HFFc6 (cell line): ENCODE measurements at regions not wholly inside any gene's neighbourhood (a gene's known extent, or its start where the extent isn't known, plus 50 kb on each side); places are given as distances from the start of the nearest gene placed in this dataset.

Source experiments
- DNase-seq: peaks from one replicate; pipeline ENCODE4 v3.0.0-alpha.2; 2018
- H3K27ac Mint-ChIP-seq: 2 replicates; pipeline ENCODE4 v1.8.0; 2020; ENCODE audit warnings: mild to moderate bottlenecking, mixed read lengths
- H3K27me3 Mint-ChIP-seq: 2 replicates; pipeline ENCODE4 v1.8.0; 2021; ENCODE audit warnings: mild to moderate bottlenecking, moderate library complexity, mixed read lengths; ENCODE audit not compliant: insufficient read depth
- H3K36me3 Mint-ChIP-seq: 2 replicates; pipeline ENCODE4 v1.8.0; 2021; ENCODE audit warnings: low read depth, mixed read lengths
- H3K4me1 Mint-ChIP-seq: 2 replicates; pipeline ENCODE4 v1.8.0; 2020; ENCODE audit warnings: low read depth, mixed read lengths
- H3K4me3 Mint-ChIP-seq: 2 replicates; pipeline ENCODE4 v1.8.0; 2020; ENCODE audit warnings: mild to moderate bottlenecking, moderate library complexity, mixed read lengths
- H3K9me3 Mint-ChIP-seq: 2 replicates; pipeline ENCODE4 v1.8.0; 2020; ENCODE audit warnings: mild to moderate bottlenecking, mixed read lengths
- CTCF ChIP-seq: fragments of 200-600 bp; sonication (generic); IDR thresholded peaks from 2 replicates; pipeline ENCODE4 v1.5.0; 2021; ENCODE audit warnings: antibody characterized with exemption, mild to moderate bottlenecking

GRCh38 chr7:42527004-42527403 is 290.0 kb upstream of the GLI3 start:
- TF ChIP-seq CTCF: no peak
- Mint-ChIP-seq H3K27me3 (no peaks in the 10 kb centered on the region), H3K27ac (no peak overlapping the region), H3K9me3 (peaks cover 34% of the 10 kb centered on the region), H3K4me1 (no peaks in the 10 kb centered on the region), H3K4me3 (no peak overlapping the region), H3K36me3 (no peaks in the 10 kb centered on the region)
- no peak for DNase-seq

- H3K4me3 Mint-ChIP-seq: no peak overlapping the region
- H3K27me3 Mint-ChIP-seq: peaks cover 6% of the 10 kb centered on the region; the same call in 1 of the 2 replicates
- no peak for TF ChIP-seq CTCF
- no peak overlapping the region for H3K27ac Mint-ChIP-seq
- H3K9me3 Mint-ChIP-seq: peaks cover 17% of the 10 kb centered on the region
- no peak for DNase-seq
- no peaks in the 10 kb centered on the region for H3K4me1 Mint-ChIP-seq
- H3K36me3 Mint-ChIP-seq: no peaks in the 10 kb centered on the region
Observed at GRCh38 chr7:42522227-42522991, 285.4 kb upstream of the GLI3 start.

DNA sequence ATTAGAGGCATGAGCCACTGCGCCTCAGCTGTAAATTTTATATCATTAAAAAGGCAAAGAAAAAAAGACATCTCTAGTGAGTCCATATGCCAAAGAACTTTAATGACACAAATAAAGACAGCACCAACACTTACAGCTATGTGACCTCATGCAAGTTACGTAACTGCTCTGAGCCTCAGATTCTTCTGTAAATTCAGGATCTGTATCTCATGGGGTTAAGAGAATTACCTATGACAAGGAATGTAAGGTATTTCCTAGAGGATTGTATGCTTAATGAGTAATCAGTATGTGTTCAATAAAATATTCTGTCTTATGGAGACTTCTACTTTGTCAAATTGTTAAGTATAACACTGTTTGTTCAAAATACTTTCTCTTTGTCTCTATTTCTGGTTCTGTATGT is 274.0 kb upstream of the GLI3 start:
- H3K36me3 Mint-ChIP-seq: no peaks in the 10 kb centered on the region
- TF ChIP-seq CTCF: no peak
- DNase-seq: no peak
- H3K27ac Mint-ChIP-seq: no peak overlapping the region
- H3K9me3 Mint-ChIP-seq: no peaks in the 10 kb centered on the region
- peaks cover 1% of the 10 kb centered on the region; the same call in 1 of the 2 replicates for H3K27me3 Mint-ChIP-seq
- no peaks in the 10 kb centered on the region for H3K4me1 Mint-ChIP-seq
- no peak overlapping the region for H3K4me3 Mint-ChIP-seq

DNA sequence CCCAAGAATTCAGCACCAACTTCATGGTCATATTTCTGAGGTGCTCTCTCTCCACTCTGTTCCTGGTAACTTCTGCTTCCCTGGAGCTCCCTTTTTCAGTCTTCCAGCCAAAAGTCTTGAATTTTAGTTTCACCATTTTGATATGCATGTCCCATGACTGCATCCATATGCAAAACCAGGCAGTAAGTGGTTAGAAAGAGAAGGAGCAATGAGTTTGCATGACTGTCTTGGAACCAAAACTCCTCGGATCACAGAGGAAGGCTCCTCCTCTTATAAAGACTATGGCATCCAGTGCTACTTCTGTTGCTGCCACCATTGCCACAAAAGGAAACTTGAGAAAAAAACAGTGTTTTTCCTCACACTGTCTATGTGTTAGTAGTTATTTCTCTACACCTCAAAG is 269.1 kb upstream of the GLI3 start:
- Mint-ChIP-seq H3K27ac (no peak overlapping the region), H3K36me3 (no peaks in the 10 kb centered on the region), H3K4me3 (no peak overlapping the region), H3K27me3 (peaks cover 1% of the 10 kb centered on the region; the same call in 1 of the 2 replicates), H3K4me1 (peaks cover 10% of the 10 kb centered on the region), H3K9me3 (no peaks in the 10 kb centered on the region)
- DNase-seq: no peak
- no peak for TF ChIP-seq CTCF

DNA sequence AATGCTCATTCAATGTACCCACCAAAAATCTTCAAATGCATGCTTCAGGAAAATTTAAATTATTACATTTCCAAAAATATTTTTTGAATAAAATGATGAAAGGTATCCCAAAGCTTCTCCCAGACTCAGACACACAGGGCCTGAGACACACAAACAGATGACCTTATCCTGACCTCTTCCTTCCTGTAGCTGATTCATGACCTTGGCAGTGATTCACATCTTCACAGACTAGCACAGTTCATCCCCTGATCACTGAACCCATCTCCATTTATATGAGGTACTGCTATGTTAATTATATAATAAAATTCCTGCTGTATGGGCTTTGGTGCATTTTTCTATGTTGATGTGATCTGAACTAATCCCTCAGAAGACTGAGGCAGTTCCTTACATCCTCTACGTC is 265.0 kb upstream of the GLI3 start:
- no peak for DNase-seq
- Mint-ChIP-seq H3K4me3 (no peak overlapping the region), H3K27ac (no peak overlapping the region), H3K36me3 (no peaks in the 10 kb centered on the region), H3K9me3 (no peaks in the 10 kb centered on the region), H3K27me3 (peaks cover 2% of the 10 kb centered on the region; the same call in 1 of the 2 replicates), H3K4me1 (peaks cover 10% of the 10 kb centered on the region)
- TF ChIP-seq CTCF: no peak
